HS-27A (cell line): ENCODE measurements at regions not wholly inside any gene's neighbourhood (a gene's known extent, or its start where the extent isn't known, plus 50 kb on each side); places are given as distances from the start of the nearest gene placed in this dataset.
"Not testable (repeated sequence)": the region's sequence is repeated elsewhere in the genome, so short reads cannot be mapped to it uniquely, and the experiment has no call there.

Source experiments
- DNase-seq: peaks from one replicate; pipeline ENCODE4 v3.0.0-alpha.2; 2012; ENCODE audit warnings: low read depth, missing footprints

GRCh38 chr2:123816928-123817327 lies 208.2 kb upstream of the CNTNAP5 start:
- no peak for DNase-seq

GRCh38 chr2:123826729-123827271 lies 198.3 kb upstream of the CNTNAP5 start:
- no peak for DNase-seq

GRCh38 chr2:123839326-123839725 lies 185.8 kb upstream of the CNTNAP5 start:
- no peak for DNase-seq

- no peak for DNase-seq
Measured at GRCh38 chr2:123840016-123840415, 185.1 kb upstream of the CNTNAP5 start.

GRCh38 chr2:123840574-123840973 lies 184.5 kb upstream of the CNTNAP5 start:
- DNase-seq, result no peak

- no peak for DNase-seq
Measured at GRCh38 chr2:123851281-123851680, 173.8 kb upstream of the CNTNAP5 start.

- DNase-seq, result no peak
Measured at GRCh38 chr2:123853161-123853560, 171.9 kb upstream of the CNTNAP5 start.

GRCh38 chr2:123859031-123859430 lies 166.1 kb upstream of the CNTNAP5 start:
- DNase-seq, result not testable (repeated sequence)

GRCh38 chr2:123864416-123864815 lies 160.7 kb upstream of the CNTNAP5 start:
- DNase-seq, result no peak

- DNase-seq, result no peak
Measured at GRCh38 chr2:123870206-123870880, 154.7 kb upstream of the CNTNAP5 start.

- DNase-seq, result no peak
Measured at GRCh38 chr2:123870881-123871276, 154.2 kb upstream of the CNTNAP5 start.

- DNase-seq, result no peak
Measured at GRCh38 chr2:123890148-123890547, 134.9 kb upstream of the CNTNAP5 start.

GRCh38 chr2:123894167-123894566 lies 130.9 kb upstream of the CNTNAP5 start:
- no peak for DNase-seq

GRCh38 chr2:123895651-123896050 lies 129.4 kb upstream of the CNTNAP5 start:
- DNase-seq, result no peak

- no peak for DNase-seq
Measured at GRCh38 chr2:123901256-123901655, 123.8 kb upstream of the CNTNAP5 start.

- DNase-seq, result no peak
Measured at GRCh38 chr2:123906361-123906760, 118.7 kb upstream of the CNTNAP5 start.

- no peak for DNase-seq
Measured at GRCh38 chr2:123908522-123908921, 116.6 kb upstream of the CNTNAP5 start.

- DNase-seq, result no peak
Measured at GRCh38 chr2:123912171-123912570, 112.9 kb upstream of the CNTNAP5 start.

- DNase-seq, result no peak
Measured at GRCh38 chr2:123913143-123913735, 111.8 kb upstream of the CNTNAP5 start.

- DNase-seq, result no peak
Measured at GRCh38 chr2:123915380-123915779, 109.7 kb upstream of the CNTNAP5 start.

- DNase-seq, result no peak
Measured at GRCh38 chr2:123916051-123916450, 109.0 kb upstream of the CNTNAP5 start.

GRCh38 chr2:123916531-123916930 lies 108.6 kb upstream of the CNTNAP5 start:
- DNase-seq, result no peak

- no peak for DNase-seq
Measured at GRCh38 chr2:123917241-123917640, 107.8 kb upstream of the CNTNAP5 start.

GRCh38 chr2:123928358-123928757 lies 96.7 kb upstream of the CNTNAP5 start:
- no peak for DNase-seq
